ENCODE measurements at regions not wholly inside any gene's neighbourhood (a gene's known extent, or its start where the extent isn't known, plus 50 kb on each side); places are given as distances from the start of the nearest gene placed in this dataset.
A peak's percentile ranks its signal among the peaks of the same experiment; 100 is the strongest.
"Not testable (repeated sequence)": the region's sequence is repeated elsewhere in the genome, so short reads cannot be mapped to it uniquely, and the experiment has no call there.

DNA sequence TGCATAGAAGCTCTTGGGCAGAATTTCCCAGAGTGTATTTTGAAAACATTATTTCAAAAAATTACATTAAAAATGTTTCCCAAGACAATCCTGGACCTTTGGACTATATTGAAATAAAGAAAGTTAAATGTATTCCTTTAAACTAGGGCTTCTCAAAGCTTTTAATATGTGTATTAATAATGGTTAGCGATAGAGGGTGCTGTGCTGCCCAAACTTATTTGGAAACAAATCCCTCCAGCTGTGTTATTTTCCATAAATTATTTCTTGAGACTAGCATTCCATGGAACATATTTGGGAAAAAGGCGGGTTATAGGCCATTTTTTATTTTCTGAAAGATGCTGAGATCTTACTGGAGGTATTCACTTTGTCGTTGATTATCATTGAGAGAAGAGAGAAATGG, 397.8 kb upstream of the MIS18BP1 start:
- Histone ChIP-seq H3K27me3 (no peaks in the 10 kb centered on the region), H3K9me3 (no peaks in the 10 kb centered on the region), H3K36me3 (no peaks in the 10 kb centered on the region), H3K27ac (no peak overlapping the region), H3K4me3 (no peak overlapping the region), H3K4me1 (ENCODE audit: insufficient read depth) (no peaks in the 10 kb centered on the region)
- intact Hi-C loops (cut with DNase I), result no loop called here
- 78 to 86% (median 84%) methylated on average over 3 of the region's 3 CpGs for WGBS, 3 donors
- DNase-seq, result no peak
- TF ChIP-seq EP300 (IDR thresholded peaks at IDR 0.05) (no peak), CTCF (IDR thresholded peaks at IDR 0.05) (no peak), POLR2A (IDR thresholded peaks at IDR 0.05) (no peak)

DNA sequence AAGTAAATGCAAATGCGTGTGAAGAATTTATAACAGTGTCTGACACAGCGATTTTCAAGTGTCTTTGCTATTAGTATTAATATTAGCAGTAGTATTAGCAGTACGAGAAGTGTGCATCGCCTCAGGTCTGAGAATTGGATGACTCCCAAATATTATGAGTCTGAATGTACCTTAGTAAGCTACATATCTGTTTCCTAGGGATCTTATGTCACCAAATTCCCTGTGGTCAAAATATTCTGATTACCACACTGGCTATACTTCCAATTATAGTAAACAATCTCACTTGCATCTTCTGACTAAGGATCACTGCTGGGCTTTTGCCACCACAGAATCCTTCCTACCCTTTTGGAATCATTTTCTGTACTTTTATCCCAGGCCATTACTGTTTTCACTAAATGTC, 396.0 kb upstream of the MIS18BP1 start:
- H3K27ac ChIP-seq, result no peak overlapping the region
- DNase-seq, result no peak
- no peaks in the 10 kb centered on the region for H3K4me1 ChIP-seq (ENCODE audit: insufficient read depth)
- TF ChIP-seq EP300 (IDR thresholded peaks at IDR 0.05) (no peak), CTCF (IDR thresholded peaks at IDR 0.05) (no peak), POLR2A (IDR thresholded peaks at IDR 0.05) (no peak)
- no peaks in the 10 kb centered on the region for H3K36me3 ChIP-seq
- 85 to 94% (median 92%) methylated on average over 4 of the region's 4 CpGs for WGBS, 3 donors
- H3K9me3 ChIP-seq, result no peaks in the 10 kb centered on the region
- no peak overlapping the region for H3K4me3 ChIP-seq
- intact Hi-C loops (cut with DNase I), result no loop called here
- no peaks in the 10 kb centered on the region for H3K27me3 ChIP-seq

GRCh38 chr14:45641541-45641940, 388.5 kb upstream of the MIS18BP1 start:
- Histone ChIP-seq H3K27me3 (no peaks in the 10 kb centered on the region), H3K36me3 (no peaks in the 10 kb centered on the region), H3K4me3 (no peak overlapping the region), H3K4me1 (ENCODE audit: insufficient read depth) (no peaks in the 10 kb centered on the region), H3K27ac (no peak overlapping the region), H3K9me3 (no peaks in the 10 kb centered on the region)
- 58 to 73% (median 68%) methylated on average over 4 of the region's 4 CpGs for WGBS, 3 donors
- no peak for DNase-seq
- TF ChIP-seq EP300 (IDR thresholded peaks at IDR 0.05), result no peak
- TF ChIP-seq POLR2A (IDR thresholded peaks at IDR 0.05), result no peak
- TF ChIP-seq CTCF (IDR thresholded peaks at IDR 0.05), result no peak
- intact Hi-C loops (cut with DNase I), result no loop called here

DNA sequence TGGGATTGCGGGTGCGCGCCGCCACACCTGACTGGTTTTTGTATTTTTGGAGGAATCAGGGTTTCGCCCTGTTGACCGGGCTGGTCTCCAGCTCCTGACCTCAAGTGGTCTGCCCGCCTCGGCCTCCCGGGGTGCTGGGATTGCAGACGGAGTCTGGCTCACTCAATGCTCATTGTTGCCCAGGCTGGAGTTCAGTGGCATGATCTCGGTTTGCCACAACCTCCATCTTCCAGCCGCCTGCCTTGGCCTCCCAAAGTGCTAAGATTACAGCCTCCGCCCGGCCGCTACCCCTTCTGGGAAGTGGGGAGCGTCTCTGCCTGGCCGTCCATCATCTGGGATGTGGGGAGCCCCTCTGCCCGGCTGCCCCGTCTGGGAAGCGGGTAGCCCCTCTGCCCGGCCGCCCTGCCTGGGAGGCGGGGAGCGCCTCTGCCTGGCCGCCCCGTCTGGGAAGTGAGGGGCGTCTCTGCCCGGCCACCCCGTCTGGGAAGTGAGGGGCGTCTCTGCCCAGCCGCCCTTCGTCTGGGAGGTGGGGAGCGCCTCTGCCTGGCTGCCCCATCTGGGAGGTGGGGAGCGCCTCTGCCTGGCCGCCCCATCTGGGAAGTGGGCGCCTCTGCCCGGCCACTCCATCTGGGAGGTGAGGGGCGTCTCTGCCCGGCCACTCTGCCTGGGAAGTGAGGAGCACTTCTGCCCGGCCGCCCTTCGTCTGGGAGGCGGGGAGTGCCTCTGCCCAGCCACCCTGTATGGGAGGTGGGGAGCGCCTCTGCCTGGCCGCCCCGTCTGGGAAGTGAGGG, 381.8 kb upstream of the MIS18BP1 start:
- H3K4me1 ChIP-seq (ENCODE audit: insufficient read depth); H3K4me3 ChIP-seq; H3K27ac ChIP-seq; H3K27me3 ChIP-seq; intact Hi-C loops (cut with DNase I); H3K36me3 ChIP-seq; H3K9me3 ChIP-seq: not testable (repeated sequence)
- WGBS, 3 donors, result 91 to 93% (median 93%) methylated on average over 37 to 46 of the region's 46 CpGs
- DNase-seq, result peak in 1 of 5 donors; percentile 7

DNA sequence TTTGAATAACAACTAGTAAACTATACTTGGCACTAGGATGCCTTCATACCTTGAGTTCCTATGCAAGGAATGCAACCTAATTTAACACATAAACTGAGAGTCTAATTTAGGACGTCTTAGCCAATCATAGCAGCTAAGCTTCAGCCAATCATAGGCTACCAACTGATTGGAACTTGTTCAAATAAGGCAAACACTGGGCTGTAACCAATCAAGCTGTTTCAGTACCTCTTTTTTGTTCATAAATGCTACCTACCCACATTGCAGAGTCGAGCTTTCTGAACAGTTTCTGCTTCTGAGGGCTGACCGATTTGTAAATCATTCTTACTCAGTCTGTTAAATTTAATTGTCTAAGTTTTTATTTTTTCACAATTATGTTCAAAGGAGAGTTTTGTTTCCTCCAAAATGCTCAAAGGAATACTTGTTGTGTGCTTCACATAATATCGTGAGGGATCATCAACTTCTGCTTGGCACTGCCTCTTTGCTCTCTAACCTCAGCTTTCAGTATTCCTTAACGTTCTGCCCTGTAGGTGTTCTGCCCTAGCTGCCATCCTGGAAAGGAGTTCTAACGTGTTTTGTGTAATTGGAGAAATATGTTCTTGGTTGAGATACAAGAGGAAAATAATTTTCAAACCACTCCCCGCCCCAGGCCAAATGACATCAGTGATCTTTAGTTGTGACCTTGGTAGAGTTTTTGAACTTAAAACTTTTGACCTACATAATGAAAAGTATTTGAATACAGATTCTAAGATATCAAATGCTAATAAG, 380.4 kb upstream of the MIS18BP1 start:
- no peak for DNase-seq
- intact Hi-C loops (cut with DNase I), result no loop called here
- Histone ChIP-seq H3K4me3 (no peak overlapping the region), H3K27me3 (no peaks in the 10 kb centered on the region), H3K36me3 (no peaks in the 10 kb centered on the region), H3K9me3 (no peaks in the 10 kb centered on the region), H3K27ac (no peak overlapping the region), H3K4me1 (ENCODE audit: insufficient read depth) (no peaks in the 10 kb centered on the region)
- 75 to 80% (median 80%) methylated on average over 7 of the region's 7 CpGs for WGBS, 3 donors
- TF ChIP-seq CTCF (IDR thresholded peaks at IDR 0.05) (no peak), EP300 (IDR thresholded peaks at IDR 0.05) (no peak), POLR2A (IDR thresholded peaks at IDR 0.05) (no peak)

Measured in ovary (tissue), 7 donors.